ENCODE measurements at regions not wholly inside any gene's neighbourhood (a gene's known extent, or its start where the extent isn't known, plus 50 kb on each side); places are given as distances from the start of the nearest gene placed in this dataset.
"Not testable (repeated sequence)": the region's sequence is repeated elsewhere in the genome, so short reads cannot be mapped to it uniquely, and the experiment has no call there.

GRCh38 chr4:79820427-79820826 is 252.6 kb downstream of the ANTXR2 start:
- no peaks in the 10 kb centered on the region for H3K79me2 ChIP-seq (ENCODE audit: insufficient read depth, low read length)
- H3K36me3 ChIP-seq (ENCODE audit: insufficient read depth, low read length) = no peaks in the 10 kb centered on the region
- no peak overlapping the region for H3K27ac ChIP-seq (ENCODE audit: low read depth, low read length, poor library complexity, severe bottlenecking)
- H3K9me2 ChIP-seq (ENCODE audit: low read depth, low read length) = no peaks in the 10 kb centered on the region
- H3K4me2 ChIP-seq (ENCODE audit: low read length) = no peak overlapping the region
- no peaks in the 10 kb centered on the region for H4K20me1 ChIP-seq (ENCODE audit: insufficient read depth, low read length)
- H3K9ac ChIP-seq (ENCODE audit: low read length) = no peak overlapping the region
- no peaks in the 10 kb centered on the region for H3K9me3 ChIP-seq (ENCODE audit: low read length)
- no peaks in the 10 kb centered on the region for H3F3A ChIP-seq (ENCODE audit: insufficient read depth, low read length)
- H3K27me3 ChIP-seq (ENCODE audit: insufficient read depth, low read length) = no peaks in the 10 kb centered on the region
- H2AFZ ChIP-seq (ENCODE audit: low read length) = no peak overlapping the region
- no peak overlapping the region for H3K4me3 ChIP-seq (ENCODE audit: low read depth, low read length, poor library complexity, severe bottlenecking)
- TF ChIP-seq CTCF (IDR thresholded peaks at IDR 0.05; ENCODE audit: low read length) = no peak
- TF ChIP-seq EZH2 (IDR thresholded peaks at IDR 0.05; ENCODE audit: borderline replicate concordance, low read length) = no peak
- no peaks in the 10 kb centered on the region for H3K4me1 ChIP-seq (ENCODE audit: insufficient read depth, low read length, severe bottlenecking)

GRCh38 chr4:79807933-79808332 is 265.1 kb downstream of the ANTXR2 start:
- not testable (repeated sequence) for H3K79me2 ChIP-seq (ENCODE audit: insufficient read depth, low read length); H3K9ac ChIP-seq (ENCODE audit: low read length); H3K4me3 ChIP-seq (ENCODE audit: low read depth, low read length, poor library complexity, severe bottlenecking); H3F3A ChIP-seq (ENCODE audit: insufficient read depth, low read length); H3K9me3 ChIP-seq (ENCODE audit: low read length); H3K9me2 ChIP-seq (ENCODE audit: low read depth, low read length); H3K4me2 ChIP-seq (ENCODE audit: low read length); H3K27ac ChIP-seq (ENCODE audit: low read depth, low read length, poor library complexity, severe bottlenecking); H3K27me3 ChIP-seq (ENCODE audit: insufficient read depth, low read length); H3K36me3 ChIP-seq (ENCODE audit: insufficient read depth, low read length); H2AFZ ChIP-seq (ENCODE audit: low read length); H3K4me1 ChIP-seq (ENCODE audit: insufficient read depth, low read length, severe bottlenecking); H4K20me1 ChIP-seq (ENCODE audit: insufficient read depth, low read length)

- Histone ChIP-seq H4K20me1 (ENCODE audit: insufficient read depth, low read length) (no peaks in the 10 kb centered on the region), H3K4me2 (ENCODE audit: low read length) (no peak overlapping the region), H3K4me1 (ENCODE audit: insufficient read depth, low read length, severe bottlenecking) (no peaks in the 10 kb centered on the region), H3K9me2 (ENCODE audit: low read depth, low read length) (no peaks in the 10 kb centered on the region), H3K9me3 (ENCODE audit: low read length) (no peaks in the 10 kb centered on the region), H3K4me3 (ENCODE audit: low read depth, low read length, poor library complexity, severe bottlenecking) (no peak overlapping the region), H3K27me3 (ENCODE audit: insufficient read depth, low read length) (no peaks in the 10 kb centered on the region), H3K36me3 (ENCODE audit: insufficient read depth, low read length) (no peaks in the 10 kb centered on the region), H3K9ac (ENCODE audit: low read length) (no peak overlapping the region), H3K27ac (ENCODE audit: low read depth, low read length, poor library complexity, severe bottlenecking) (no peak overlapping the region), H2AFZ (ENCODE audit: low read length) (no peak overlapping the region), H3K79me2 (ENCODE audit: insufficient read depth, low read length) (no peaks in the 10 kb centered on the region), H3F3A (ENCODE audit: insufficient read depth, low read length) (no peaks in the 10 kb centered on the region)
- TF ChIP-seq CTCF (IDR thresholded peaks at IDR 0.05; ENCODE audit: low read length) = no peak
- TF ChIP-seq EZH2 (IDR thresholded peaks at IDR 0.05; ENCODE audit: borderline replicate concordance, low read length) = no peak
Measured at GRCh38 chr4:79798047-79798446, 275.0 kb downstream of the ANTXR2 start.

- Histone ChIP-seq H3K4me1 (ENCODE audit: insufficient read depth, low read length, severe bottlenecking) (no peaks in the 10 kb centered on the region), H3K27ac (ENCODE audit: low read depth, low read length, poor library complexity, severe bottlenecking) (no peak overlapping the region), H3K9ac (ENCODE audit: low read length) (no peak overlapping the region), H3K79me2 (ENCODE audit: insufficient read depth, low read length) (no peaks in the 10 kb centered on the region), H3F3A (ENCODE audit: insufficient read depth, low read length) (no peaks in the 10 kb centered on the region), H3K27me3 (ENCODE audit: insufficient read depth, low read length) (no peaks in the 10 kb centered on the region), H3K9me3 (ENCODE audit: low read length) (no peaks in the 10 kb centered on the region), H3K36me3 (ENCODE audit: insufficient read depth, low read length) (no peaks in the 10 kb centered on the region), H3K4me3 (ENCODE audit: low read depth, low read length, poor library complexity, severe bottlenecking) (no peak overlapping the region), H3K4me2 (ENCODE audit: low read length) (no peak overlapping the region), H4K20me1 (ENCODE audit: insufficient read depth, low read length) (no peaks in the 10 kb centered on the region), H3K9me2 (ENCODE audit: low read depth, low read length) (no peaks in the 10 kb centered on the region), H2AFZ (ENCODE audit: low read length) (no peak overlapping the region)
- TF ChIP-seq CTCF (IDR thresholded peaks at IDR 0.05; ENCODE audit: low read length) (no peak), EZH2 (IDR thresholded peaks at IDR 0.05; ENCODE audit: borderline replicate concordance, low read length) (no peak)
Measured at GRCh38 chr4:79796948-79797347, 276.1 kb downstream of the ANTXR2 start.
